IMR-90 (cell line): ENCODE measurements at regions not wholly inside any gene's neighbourhood (a gene's known extent, or its start where the extent isn't known, plus 50 kb on each side); places are given as distances from the start of the nearest gene placed in this dataset.

ENCODE experiments used
- ATAC-seq: fragments of 200-7000 bp; cut with Tn5 transposase; 2 replicates; pipeline ENCODE4 v1.9.1; 2020; ENCODE audit warnings: low read depth, mild to moderate bottlenecking, moderate library complexity
- BruUV-seq: library from RNA; stranded (reverse); fragments of 400-500 nt; replicated peaks from 2 replicates; lab custom pipeline; 2021; lab: Mats Ljungman, UMichigan
- CTCF ChIA-PET: fragments of 300-600 bp; formaldehyde crosslinking; extraction: SDS; loops from one replicate; lab custom pipeline; 2021; ENCODE audit warnings: antibody characterized with exemption; lab: Yijun Ruan, JAX
- POLR2A ChIA-PET: fragments of 300-600 bp; sonication (Branson Sonifier 250); formaldehyde crosslinking; loops from one replicate; lab custom pipeline; 2022; ENCODE audit warnings: antibody characterized with exemption; ENCODE audit not compliant: unreplicated experiment; lab: Charles Lee
- DNase-seq: peaks from one replicate; pipeline ENCODE4 v3.0.0; 2013
- H2AFZ ChIP-seq: replicated peaks from 2 replicates; pipeline ENCODE3; 2013; ENCODE audit warnings: low read length, mild to moderate bottlenecking; ENCODE audit not compliant: poor library complexity
- H2AK5ac ChIP-seq: 2 replicates; pipeline ENCODE4 v1.6.1; 2013; ENCODE audit warnings: low read depth, low read length, inconsistent platforms
- H2AK9ac ChIP-seq: replicated peaks from 2 replicates; pipeline ENCODE3; 2013; ENCODE audit warnings: mild to moderate bottlenecking, low read depth, low read length, moderate library complexity; ENCODE audit not compliant: poor library complexity
- H2BK120ac ChIP-seq: 2 replicates; pipeline ENCODE4 v1.6.1; 2013; ENCODE audit warnings: low read depth, low read length, inconsistent platforms
- H2BK15ac ChIP-seq: 3 replicates; pipeline ENCODE4 v1.6.1; 2013; ENCODE audit warnings: low read depth, low read length, inconsistent platforms
- H2BK20ac ChIP-seq: 2 replicates; pipeline ENCODE4 v1.6.1; 2013; ENCODE audit warnings: low read depth, mild to moderate bottlenecking, inconsistent platforms, low read length, moderate library complexity
- H2BK5ac ChIP-seq: 2 replicates; pipeline ENCODE4 v1.6.1; 2013; ENCODE audit warnings: mild to moderate bottlenecking, low read depth, low read length, inconsistent platforms; ENCODE audit not compliant: poor library complexity, severe bottlenecking
- H3K14ac ChIP-seq: replicated peaks from 2 replicates; pipeline ENCODE4 v1.6.1; 2013; ENCODE audit warnings: low read depth, low read length, inconsistent platforms
- H3K18ac ChIP-seq: 2 replicates; pipeline ENCODE4 v1.6.1; 2013; ENCODE audit warnings: low read depth, low read length, control low read depth
- H3K23ac ChIP-seq: 2 replicates; pipeline ENCODE4 v1.6.1; 2013; ENCODE audit warnings: low read depth, low read length, inconsistent platforms
- H3K27ac ChIP-seq: 2 replicates; pipeline ENCODE4 v1.5.1; 2013; ENCODE audit warnings: mild to moderate bottlenecking, control low read depth, low read length; ENCODE audit not compliant: insufficient read depth
- H3K27me3 ChIP-seq: 2 replicates; pipeline ENCODE4 v1.6.1; 2013; ENCODE audit warnings: low read length; ENCODE audit not compliant: control insufficient read depth, insufficient read depth
- H3K36me3 ChIP-seq: 2 replicates; pipeline ENCODE4 v1.6.1; 2013; ENCODE audit warnings: low read length, mixed read lengths; ENCODE audit not compliant: control insufficient read depth, insufficient read depth
- H3K4ac ChIP-seq: 2 replicates; pipeline ENCODE4 v1.6.1; 2013; ENCODE audit warnings: low read depth, low read length, inconsistent platforms
- H3K4me1 ChIP-seq: 2 replicates; pipeline ENCODE4 v1.6.1; 2013; ENCODE audit warnings: low read length, mixed read lengths; ENCODE audit not compliant: control insufficient read depth, insufficient read depth
- H3K4me2 ChIP-seq: 2 replicates; pipeline ENCODE4 v1.6.1; 2013; ENCODE audit warnings: low read depth, mild to moderate bottlenecking, control low read depth, low read length, moderate library complexity
- H3K4me3 ChIP-seq: 2 replicates; pipeline ENCODE4 v1.5.1; 2013; ENCODE audit warnings: low read depth, mild to moderate bottlenecking, control low read depth, low read length, moderate library complexity; ENCODE audit not compliant: insufficient read depth
- H3K56ac ChIP-seq: 2 replicates; pipeline ENCODE4 v1.6.1; 2013; ENCODE audit warnings: low read length, inconsistent platforms; ENCODE audit not compliant: insufficient read depth; ENCODE audit errors: extremely low read depth
- H3K79me1 ChIP-seq, 2 experiments: 2 replicates each; pipeline ENCODE4 v1.6.1; 2013; ENCODE audit warnings: low read length in 2 of 2, inconsistent platforms in 1 of 2, low read depth in 1 of 2
- H3K9ac ChIP-seq: 2 replicates; pipeline ENCODE4 v1.6.1; 2013; ENCODE audit warnings: low read depth, low read length, control low read depth
- H3K9me1 ChIP-seq: 2 replicates; pipeline ENCODE4 v1.6.1; 2013; ENCODE audit warnings: low read length, inconsistent platforms; ENCODE audit not compliant: insufficient read depth
- H3K9me3 ChIP-seq: 2 replicates; pipeline ENCODE4 v1.6.1; 2013; ENCODE audit warnings: low read length; ENCODE audit not compliant: control insufficient read depth, insufficient read depth
- H4K20me1 ChIP-seq: 2 replicates; pipeline ENCODE4 v1.6.1; 2013; ENCODE audit warnings: low read length, inconsistent platforms; ENCODE audit not compliant: insufficient read depth
- H4K5ac ChIP-seq: 2 replicates; pipeline ENCODE4 v1.6.1; 2013; ENCODE audit warnings: mild to moderate bottlenecking, low read depth, low read length, control low read depth
- H4K8ac ChIP-seq, 2 experiments: 2 replicates each; pipeline ENCODE4 v1.6.1; 2013; ENCODE audit warnings: low read depth in 2 of 2, low read length in 2 of 2, control low read depth in 1 of 2, inconsistent platforms in 1 of 2
- H4K91ac ChIP-seq: 2 replicates; pipeline ENCODE4 v1.6.1; 2013; ENCODE audit warnings: low read depth, low read length, inconsistent platforms; ENCODE audit not compliant: insufficient read depth
- BHLHE40 ChIP-seq: fragments of 150-350 bp; IDR thresholded peaks from 2 replicates; pipeline ENCODE4 v1.6.1; 2016; ENCODE audit warnings: mild to moderate bottlenecking, low read depth, low read length
- CEBPB ChIP-seq: IDR thresholded peaks from 2 replicates; pipeline ENCODE4 v1.6.1; 2012; ENCODE audit warnings: low read depth, low read length, improper control_type of control experiment
- CHD1 ChIP-seq: IDR thresholded peaks from 2 replicates; pipeline ENCODE4 v1.6.1; 2012; ENCODE audit warnings: low read depth, low read length, improper control_type of control experiment
- FOS ChIP-seq: fragments of 150-350 bp; IDR thresholded peaks from 2 replicates; pipeline ENCODE4 v1.6.1; 2016; ENCODE audit warnings: low read depth, low read length
- MAFK ChIP-seq: IDR thresholded peaks from 2 replicates; pipeline ENCODE4 v1.6.1; 2012; ENCODE audit warnings: low read depth, low read length, improper control_type of control experiment
- MAZ ChIP-seq: IDR thresholded peaks from 2 replicates; pipeline ENCODE4 v1.6.1; 2012; ENCODE audit warnings: low read depth, mild to moderate bottlenecking, low read length, improper control_type of control experiment, moderate library complexity, borderline replicate concordance
- MXI1 ChIP-seq: IDR thresholded peaks from 2 replicates; pipeline ENCODE4 v1.6.1; 2012; ENCODE audit warnings: low read depth, mild to moderate bottlenecking, low read length, moderate library complexity, borderline replicate concordance
- NFE2L2 ChIP-seq: fragments of 150-350 bp; IDR thresholded peaks from 2 replicates; pipeline ENCODE4 v1.6.1; 2016; ENCODE audit warnings: low read depth, mild to moderate bottlenecking, low read length
- POLR2A ChIP-seq: IDR thresholded peaks from 2 replicates; pipeline ENCODE4 v1.6.1; 2012; ENCODE audit warnings: mild to moderate bottlenecking, low read depth, low read length
- RAD21 ChIP-seq: IDR thresholded peaks from 2 replicates; pipeline ENCODE4 v1.6.1; 2012; ENCODE audit warnings: low read length, improper control_type of control experiment
- RCOR1 ChIP-seq: IDR thresholded peaks from 2 replicates; pipeline ENCODE4 v1.6.1; 2012; ENCODE audit warnings: mild to moderate bottlenecking, low read length, improper control_type of control experiment; ENCODE audit not compliant: insufficient replicate concordance
- RFX5 ChIP-seq: IDR thresholded peaks from 2 replicates; pipeline ENCODE4 v1.8.0; 2012; ENCODE audit warnings: low read depth, mild to moderate bottlenecking, low read length, moderate library complexity
- SMC3 ChIP-seq: fragments of 150-350 bp; IDR thresholded peaks from 2 replicates; pipeline ENCODE4 v1.6.1; 2016; ENCODE audit warnings: low read depth, mild to moderate bottlenecking, antibody characterized with exemption, low read length, moderate library complexity
- WGBS, 2 experiments: methylation state at CpG; one replicate each; pipeline versions ENCODE4 v1.1.5 to v1.1.7; 2013; ENCODE audit warnings: missing lambda C conversion rate in 2 of 2; ENCODE audit not compliant: insufficient read length in 1 of 2; ENCODE audit errors: extremely low coverage in 2 of 2; 5-methylcytosine and 5-hydroxymethylcytosine counted together
- dilution Hi-C: fragments of 300-500 bp; cut with HindIII; formaldehyde crosslinking; loops from one replicate; pipeline ENCODE4 v1.14.3; 2018; ENCODE audit warnings: low sequenced_read_pairs; ENCODE audit not compliant: unreplicated experiment
- in situ Hi-C: fragments of 300-500 bp; cut with MboI; formaldehyde crosslinking; loops from 3 replicates; pipeline ENCODE4 v1.14.3; 2019; ENCODE audit warnings: low sequenced_read_pairs, inconsistent platforms, mixed read lengths
- intact Hi-C: fragments of 100-400 bp; cut with micrococcal nuclease; formaldehyde crosslinking; loops from 2 replicates; pipeline ENCODE4 v1.10.0; 2022
- TF ChIP-seq, protein P1 (sequence below): fragments of 150-350 bp; IDR thresholded peaks from 2 replicates; pipeline ENCODE4 v1.6.1; 2016; ENCODE audit warnings: low read depth, mild to moderate bottlenecking, low read length, moderate library complexity, borderline replicate concordance
- TF ChIP-seq, protein P2 (sequence below): fragments of 150-350 bp; IDR thresholded peaks from 2 replicates; pipeline ENCODE4 v1.6.1; 2017; ENCODE audit warnings: mild to moderate bottlenecking, antibody characterized with exemption, low read length, low read depth
- TF ChIP-seq, protein P3 (sequence below): conservative IDR thresholded peaks from 2 replicates; pipeline ENCODE4 v1.5.1; 2012; ENCODE audit warnings: mild to moderate bottlenecking, low read depth, low read length, improper control_type of control experiment

DNA sequence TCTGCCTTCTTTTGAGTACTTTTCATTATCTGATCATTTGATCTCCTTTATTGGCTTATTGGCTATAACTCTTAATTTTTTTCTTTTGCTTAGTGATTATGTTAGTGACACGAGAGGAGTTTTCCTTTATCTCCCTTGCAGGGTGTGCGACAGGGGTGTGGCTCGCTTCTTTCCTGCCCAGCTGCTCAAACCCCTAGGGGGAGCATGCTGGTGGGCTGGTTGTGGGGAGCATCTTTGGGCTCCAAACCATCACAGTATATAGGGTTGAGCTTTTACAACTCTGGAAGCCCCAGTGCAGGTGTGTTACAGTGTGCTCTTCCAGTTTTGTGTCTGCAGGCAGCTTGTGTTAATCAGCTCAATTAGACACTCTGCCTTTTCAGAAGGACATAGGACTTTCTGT lies 357.0 kb upstream of the TMEFF2 start:
- Histone ChIP-seq H3K9ac (no peak overlapping the region), H3K27me3 (no peaks in the 10 kb centered on the region), H3K18ac (no peak overlapping the region), H2BK15ac (no peak overlapping the region), H4K8ac (no peak overlapping the region), H2BK20ac (no peak overlapping the region), H3K14ac (no peak overlapping the region), H3K9me3 (no peaks in the 10 kb centered on the region), H3K4me2 (no peak overlapping the region), H2AK5ac (no peak overlapping the region), H3K27ac (no peak overlapping the region), H3K4me3 (no peak overlapping the region), H4K91ac (no peak overlapping the region), H3K23ac (no peak overlapping the region), H4K5ac (no peak overlapping the region), H3K9me1 (no peaks in the 10 kb centered on the region), H2BK120ac (no peak overlapping the region), H3K4ac (no peak overlapping the region), H3K79me1 (no peaks in the 10 kb centered on the region), H2AFZ (no peak overlapping the region), H3K4me1 (no peaks in the 10 kb centered on the region), H4K20me1 (no peaks in the 10 kb centered on the region), H3K36me3 (no peaks in the 10 kb centered on the region), H2AK9ac (no peak overlapping the region), H2BK5ac (no peak overlapping the region), H3K56ac (no peak overlapping the region)
- no CpG with 5 or more reads among the region's 3 CpGs for WGBS, 2 experiments
- no peak for ATAC-seq
- CTCF ChIA-PET, result no interaction called here
- DNase-seq, result no peak
- intact Hi-C loops (no loop called here), dilution Hi-C loops (no loop called here), in situ Hi-C loops (no loop called here)
- TF ChIP-seq RCOR1, result no peak
- TF ChIP-seq CHD1, result no peak
- TF ChIP-seq, protein P1, sequence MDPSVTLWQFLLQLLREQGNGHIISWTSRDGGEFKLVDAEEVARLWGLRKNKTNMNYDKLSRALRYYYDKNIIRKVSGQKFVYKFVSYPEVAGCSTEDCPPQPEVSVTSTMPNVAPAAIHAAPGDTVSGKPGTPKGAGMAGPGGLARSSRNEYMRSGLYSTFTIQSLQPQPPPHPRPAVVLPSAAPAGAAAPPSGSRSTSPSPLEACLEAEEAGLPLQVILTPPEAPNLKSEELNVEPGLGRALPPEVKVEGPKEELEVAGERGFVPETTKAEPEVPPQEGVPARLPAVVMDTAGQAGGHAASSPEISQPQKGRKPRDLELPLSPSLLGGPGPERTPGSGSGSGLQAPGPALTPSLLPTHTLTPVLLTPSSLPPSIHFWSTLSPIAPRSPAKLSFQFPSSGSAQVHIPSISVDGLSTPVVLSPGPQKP, result no peak
- no peak for TF ChIP-seq MAZ
- TF ChIP-seq FOS, result no peak
- TF ChIP-seq MAFK, result no peak
- TF ChIP-seq POLR2A, result no peak
- no peak for TF ChIP-seq SMC3
- TF ChIP-seq RFX5, result no peak
- TF ChIP-seq CEBPB, result no peak
- TF ChIP-seq MXI1, result no peak
- TF ChIP-seq RAD21, result no peak
- TF ChIP-seq BHLHE40, result no peak
- TF ChIP-seq, protein P2, sequence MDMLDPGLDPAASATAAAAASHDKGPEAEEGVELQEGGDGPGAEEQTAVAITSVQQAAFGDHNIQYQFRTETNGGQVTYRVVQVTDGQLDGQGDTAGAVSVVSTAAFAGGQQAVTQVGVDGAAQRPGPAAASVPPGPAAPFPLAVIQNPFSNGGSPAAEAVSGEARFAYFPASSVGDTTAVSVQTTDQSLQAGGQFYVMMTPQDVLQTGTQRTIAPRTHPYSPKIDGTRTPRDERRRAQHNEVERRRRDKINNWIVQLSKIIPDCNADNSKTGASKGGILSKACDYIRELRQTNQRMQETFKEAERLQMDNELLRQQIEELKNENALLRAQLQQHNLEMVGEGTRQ, result no peak
- no peak for TF ChIP-seq NFE2L2
- TF ChIP-seq, protein P3, sequence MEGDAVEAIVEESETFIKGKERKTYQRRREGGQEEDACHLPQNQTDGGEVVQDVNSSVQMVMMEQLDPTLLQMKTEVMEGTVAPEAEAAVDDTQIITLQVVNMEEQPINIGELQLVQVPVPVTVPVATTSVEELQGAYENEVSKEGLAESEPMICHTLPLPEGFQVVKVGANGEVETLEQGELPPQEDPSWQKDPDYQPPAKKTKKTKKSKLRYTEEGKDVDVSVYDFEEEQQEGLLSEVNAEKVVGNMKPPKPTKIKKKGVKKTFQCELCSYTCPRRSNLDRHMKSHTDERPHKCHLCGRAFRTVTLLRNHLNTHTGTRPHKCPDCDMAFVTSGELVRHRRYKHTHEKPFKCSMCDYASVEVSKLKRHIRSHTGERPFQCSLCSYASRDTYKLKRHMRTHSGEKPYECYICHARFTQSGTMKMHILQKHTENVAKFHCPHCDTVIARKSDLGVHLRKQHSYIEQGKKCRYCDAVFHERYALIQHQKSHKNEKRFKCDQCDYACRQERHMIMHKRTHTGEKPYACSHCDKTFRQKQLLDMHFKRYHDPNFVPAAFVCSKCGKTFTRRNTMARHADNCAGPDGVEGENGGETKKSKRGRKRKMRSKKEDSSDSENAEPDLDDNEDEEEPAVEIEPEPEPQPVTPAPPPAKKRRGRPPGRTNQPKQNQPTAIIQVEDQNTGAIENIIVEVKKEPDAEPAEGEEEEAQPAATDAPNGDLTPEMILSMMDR, result no peak
- POLR2A ChIA-PET, result no interaction called here
- no TSS peak for BruUV-seq
